WTC11 (cell line): ENCODE measurements at regions not wholly inside any gene's neighbourhood (a gene's known extent, or its start where the extent isn't known, plus 50 kb on each side); places are given as distances from the start of the nearest gene placed in this dataset.

Experiments used
- ATAC-seq: fragments of 200-7000 bp; cut with Tn5 transposase; 2 replicates; pipeline ENCODE4 v1.10.0; 2021; ENCODE audit warnings: mild to moderate bottlenecking, moderate library complexity
- CTCF ChIA-PET: fragments of 300-600 bp; sonication (Branson Sonifier 250); formaldehyde crosslinking; loops from one replicate; lab custom pipeline; 2021; ENCODE audit warnings: antibody characterized with exemption; lab: Charles Lee
- POLR2A ChIA-PET: fragments of 350-600 bp; sonication (Branson Sonifier 250); formaldehyde crosslinking; loops from one replicate; lab custom pipeline; 2021; ENCODE audit warnings: antibody characterized with exemption; lab: Charles Lee
- DNase-seq: peaks from one replicate; pipeline ENCODE4 v3.0.0; 2021; ENCODE audit warnings: low spot score
- H3K27ac Mint-ChIP-seq: 2 replicates; pipeline ENCODE4 v1.8.0; 2021; ENCODE audit warnings: mixed read lengths
- H3K27me3 Mint-ChIP-seq: 2 replicates; pipeline ENCODE4 v1.8.0; 2021; ENCODE audit warnings: low read depth, mild to moderate bottlenecking, moderate library complexity, mixed read lengths
- H3K36me3 Mint-ChIP-seq: 2 replicates; pipeline ENCODE4 v1.8.0; 2021; ENCODE audit warnings: mixed read lengths
- H3K4me1 Mint-ChIP-seq: 2 replicates; pipeline ENCODE4 v1.8.0; 2022; ENCODE audit warnings: mixed read lengths
- H3K4me3 Mint-ChIP-seq: 2 replicates; pipeline ENCODE4 v1.8.0; 2021; ENCODE audit warnings: mild to moderate bottlenecking, moderate library complexity, mixed read lengths
- H3K9me3 Mint-ChIP-seq: 2 replicates; pipeline ENCODE4 v1.8.0; 2021; ENCODE audit warnings: mixed read lengths
- ATF1 ChIP-seq: sonication (generic); formaldehyde crosslinking; IDR thresholded peaks from 2 replicates; pipeline ENCODE4 v1.8.1; 2023; ENCODE audit warnings: mild to moderate bottlenecking, moderate library complexity, missing genetic modification reagents
- E2F1 ChIP-seq: sonication (generic); formaldehyde crosslinking; IDR thresholded peaks from 2 replicates; pipeline ENCODE4 v1.8.0; 2022; ENCODE audit warnings: mild to moderate bottlenecking, missing genetic modification reagents
- EMX1 ChIP-seq: fragments of 250-450 bp; sonication (Bioruptor Pico); IDR thresholded peaks from 2 replicates; pipeline ENCODE4 v1.8.0; 2021; ENCODE audit warnings: mild to moderate bottlenecking
- ESRRA ChIP-seq: sonication (generic); formaldehyde crosslinking; IDR thresholded peaks from 2 replicates; pipeline ENCODE4 v1.8.1; 2022; ENCODE audit warnings: mild to moderate bottlenecking, missing genetic modification reagents, borderline replicate concordance
- ETV6 ChIP-seq: sonication (generic); formaldehyde crosslinking; IDR thresholded peaks from 2 replicates; pipeline ENCODE4 v1.8.1; 2022; ENCODE audit warnings: mild to moderate bottlenecking, missing genetic modification reagents
- GTF2I ChIP-seq: fragments of 250-450 bp; sonication (Bioruptor Pico); conservative IDR thresholded peaks from 2 replicates; pipeline ENCODE4 v1.4.0; 2021; ENCODE audit warnings: mild to moderate bottlenecking
- HMGA2 ChIP-seq: fragments of 250-450 bp; sonication (Bioruptor Pico); IDR thresholded peaks from 2 replicates; pipeline ENCODE4 v1.4.0; 2021; ENCODE audit warnings: mild to moderate bottlenecking, moderate library complexity
- NFATC4 ChIP-seq: fragments of 250-450 bp; sonication (Bioruptor Pico); IDR thresholded peaks from 2 replicates; pipeline ENCODE4 v1.9.0; 2021; ENCODE audit warnings: mild to moderate bottlenecking
- NFE2L1 ChIP-seq: sonication (generic); formaldehyde crosslinking; IDR thresholded peaks from 2 replicates; pipeline ENCODE4 v1.8.1; 2023; ENCODE audit warnings: missing genetic modification reagents
- PREB ChIP-seq: sonication (generic); formaldehyde crosslinking; IDR thresholded peaks from 2 replicates; pipeline ENCODE4 v1.8.1; 2022; ENCODE audit warnings: mild to moderate bottlenecking, missing genetic modification reagents, moderate library complexity, borderline replicate concordance
- SMAD4 ChIP-seq: sonication (generic); formaldehyde crosslinking; IDR thresholded peaks from 2 replicates; pipeline ENCODE4 v1.8.0; 2022; ENCODE audit warnings: mild to moderate bottlenecking, missing genetic modification reagents
- TEAD1 ChIP-seq: sonication (generic); formaldehyde crosslinking; IDR thresholded peaks from 2 replicates; pipeline ENCODE4 v1.8.0; 2022; ENCODE audit warnings: mild to moderate bottlenecking, missing genetic modification reagents
- ZNF219 ChIP-seq: sonication (generic); formaldehyde crosslinking; IDR thresholded peaks from 2 replicates; pipeline ENCODE4 v1.8.0; 2023; ENCODE audit warnings: missing genetic modification reagents, mild to moderate bottlenecking, borderline replicate concordance
- ZNF232 ChIP-seq: sonication (generic); formaldehyde crosslinking; IDR thresholded peaks from 2 replicates; pipeline ENCODE4 v1.8.0; 2022; ENCODE audit warnings: mild to moderate bottlenecking, missing genetic modification reagents
- ZNF423 ChIP-seq: fragments of 250-450 bp; sonication (Bioruptor Pico); IDR thresholded peaks from 2 replicates; pipeline ENCODE4 v2.1.2; 2022; ENCODE audit warnings: mild to moderate bottlenecking, moderate library complexity
- ZNF425 ChIP-seq: fragments of 250-450 bp; sonication (Bioruptor Pico); conservative IDR thresholded peaks from 2 replicates; pipeline ENCODE4 v1.9.0; 2021; ENCODE audit warnings: mild to moderate bottlenecking
- TF ChIP-seq, protein P1 (sequence below): sonication (generic); formaldehyde crosslinking; IDR thresholded peaks from 2 replicates; pipeline ENCODE4 v1.8.1; 2023; ENCODE audit warnings: mild to moderate bottlenecking, moderate library complexity, missing genetic modification reagents
- TF ChIP-seq, protein P2 (sequence below): sonication (generic); formaldehyde crosslinking; IDR thresholded peaks from 2 replicates; pipeline ENCODE4 v1.8.1; 2023; ENCODE audit warnings: mild to moderate bottlenecking, missing genetic modification reagents, borderline replicate concordance
- TF ChIP-seq, protein P3 (sequence below): fragments of 250-450 bp; sonication (Bioruptor Pico); IDR thresholded peaks from 2 replicates; pipeline ENCODE4 v1.9.0; 2021; ENCODE audit warnings: mild to moderate bottlenecking, borderline replicate concordance

DNA sequence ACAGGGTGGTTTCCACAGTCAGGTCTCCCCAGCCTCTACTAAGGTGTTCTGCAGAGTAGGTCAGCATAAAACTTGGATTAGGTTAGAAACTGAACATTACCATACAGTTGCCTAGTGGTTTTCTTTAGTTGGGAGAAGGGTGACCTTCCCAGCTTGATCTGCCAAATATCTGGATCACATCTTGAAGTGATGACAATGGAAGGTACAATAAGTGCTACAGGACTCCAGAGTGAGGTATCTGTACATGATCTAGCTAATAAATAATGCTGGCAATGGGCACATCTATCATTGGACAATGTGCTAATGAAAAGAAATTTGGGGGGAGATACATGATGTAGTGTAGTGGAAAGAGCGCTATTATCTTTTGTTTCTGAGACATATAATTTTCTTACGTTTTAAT is 54.6 kb upstream of the ACVR1 start (continued):
- TF ChIP-seq, protein P1, sequence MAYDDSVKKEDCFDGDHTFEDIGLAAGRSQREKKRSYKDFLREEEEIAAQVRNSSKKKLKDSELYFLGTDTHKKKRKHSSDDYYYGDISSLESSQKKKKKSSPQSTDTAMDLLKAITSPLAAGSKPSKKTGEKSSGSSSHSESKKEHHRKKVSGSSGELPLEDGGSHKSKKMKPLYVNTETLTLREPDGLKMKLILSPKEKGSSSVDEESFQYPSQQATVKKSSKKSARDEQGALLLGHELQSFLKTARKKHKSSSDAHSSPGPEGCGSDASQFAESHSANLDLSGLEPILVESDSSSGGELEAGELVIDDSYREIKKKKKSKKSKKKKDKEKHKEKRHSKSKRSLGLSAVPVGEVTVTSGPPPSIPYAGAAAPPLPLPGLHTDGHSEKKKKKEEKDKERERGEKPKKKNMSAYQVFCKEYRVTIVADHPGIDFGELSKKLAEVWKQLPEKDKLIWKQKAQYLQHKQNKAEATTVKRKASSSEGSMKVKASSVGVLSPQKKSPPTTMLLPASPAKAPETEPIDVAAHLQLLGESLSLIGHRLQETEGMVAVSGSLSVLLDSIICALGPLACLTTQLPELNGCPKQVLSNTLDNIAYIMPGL (CRISPR knock-in tag): no peak
- TF ChIP-seq ETV6 (CRISPR knock-in tag) (no peak), ZNF232 (no peak), ZNF219 (no peak), ESRRA (no peak), E2F1 (no peak), EMX1 (CRISPR knock-in tag) (no peak)
- TF ChIP-seq, protein P2, sequence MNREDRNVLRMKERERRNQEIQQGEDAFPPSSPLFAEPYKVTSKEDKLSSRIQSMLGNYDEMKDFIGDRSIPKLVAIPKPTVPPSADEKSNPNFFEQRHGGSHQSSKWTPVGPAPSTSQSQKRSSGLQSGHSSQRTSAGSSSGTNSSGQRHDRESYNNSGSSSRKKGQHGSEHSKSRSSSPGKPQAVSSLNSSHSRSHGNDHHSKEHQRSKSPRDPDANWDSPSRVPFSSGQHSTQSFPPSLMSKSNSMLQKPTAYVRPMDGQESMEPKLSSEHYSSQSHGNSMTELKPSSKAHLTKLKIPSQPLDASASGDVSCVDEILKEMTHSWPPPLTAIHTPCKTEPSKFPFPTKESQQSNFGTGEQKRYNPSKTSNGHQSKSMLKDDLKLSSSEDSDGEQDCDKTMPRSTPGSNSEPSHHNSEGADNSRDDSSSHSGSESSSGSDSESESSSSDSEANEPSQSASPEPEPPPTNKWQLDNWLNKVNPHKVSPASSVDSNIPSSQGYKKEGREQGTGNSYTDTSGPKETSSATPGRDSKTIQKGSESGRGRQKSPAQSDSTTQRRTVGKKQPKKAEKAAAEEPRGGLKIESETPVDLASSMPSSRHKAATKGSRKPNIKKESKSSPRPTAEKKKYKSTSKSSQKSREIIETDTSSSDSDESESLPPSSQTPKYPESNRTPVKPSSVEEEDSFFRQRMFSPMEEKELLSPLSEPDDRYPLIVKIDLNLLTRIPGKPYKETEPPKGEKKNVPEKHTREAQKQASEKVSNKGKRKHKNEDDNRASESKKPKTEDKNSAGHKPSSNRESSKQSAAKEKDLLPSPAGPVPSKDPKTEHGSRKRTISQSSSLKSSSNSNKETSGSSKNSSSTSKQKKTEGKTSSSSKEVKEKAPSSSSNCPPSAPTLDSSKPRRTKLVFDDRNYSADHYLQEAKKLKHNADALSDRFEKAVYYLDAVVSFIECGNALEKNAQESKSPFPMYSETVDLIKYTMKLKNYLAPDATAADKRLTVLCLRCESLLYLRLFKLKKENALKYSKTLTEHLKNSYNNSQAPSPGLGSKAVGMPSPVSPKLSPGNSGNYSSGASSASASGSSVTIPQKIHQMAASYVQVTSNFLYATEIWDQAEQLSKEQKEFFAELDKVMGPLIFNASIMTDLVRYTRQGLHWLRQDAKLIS (CRISPR knock-in tag): no peak

DNA sequence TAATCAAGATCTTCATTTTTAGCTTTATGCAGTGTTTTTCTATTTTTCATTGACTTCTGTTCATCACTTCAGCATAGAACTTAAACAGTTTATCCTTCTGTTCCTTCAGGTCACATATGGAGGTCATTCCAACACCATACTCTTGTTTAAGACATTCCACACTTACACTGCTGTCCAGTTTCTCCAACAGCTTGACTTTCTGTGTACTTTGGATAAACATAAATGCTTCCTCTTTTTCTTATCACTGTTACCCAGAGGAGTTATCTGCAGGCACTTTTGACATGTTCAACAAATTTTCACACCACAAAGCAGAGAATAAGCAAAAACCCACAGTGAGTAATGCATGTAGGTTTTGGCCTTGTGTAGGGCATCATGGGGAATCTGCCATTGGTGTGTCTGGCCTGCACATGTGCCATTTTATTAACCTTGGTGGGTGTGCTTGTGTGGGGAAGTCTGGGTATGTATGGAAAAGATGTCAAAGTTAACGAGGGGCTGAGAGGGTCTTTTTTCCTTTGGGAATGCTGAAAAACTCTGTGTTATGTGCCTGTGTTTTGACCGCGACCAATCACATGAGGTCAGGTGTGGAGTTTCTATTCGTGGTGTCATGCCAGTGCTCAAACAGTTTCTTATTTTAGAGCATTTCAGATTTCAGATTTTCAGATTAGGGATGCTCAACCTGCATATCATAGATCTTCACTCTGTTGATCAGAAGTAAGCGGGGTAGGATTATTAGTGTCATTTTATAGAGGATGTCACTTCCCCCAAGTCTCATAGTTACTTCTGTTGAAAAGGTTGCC is 53.9 kb upstream of the ACVR1 start:
- DNase-seq (no peak), ATAC-seq (no peak)
- Mint-ChIP-seq H3K36me3 (peaks cover 4% of the 10 kb centered on the region; the same call in 1 of the 2 replicates), H3K4me3 (no peak overlapping the region), H3K27ac (no peak overlapping the region), H3K9me3 (no peaks in the 10 kb centered on the region), H3K27me3 (peaks cover 97% of the 10 kb centered on the region), H3K4me1 (peaks cover 40% of the 10 kb centered on the region)
- ChIA-PET CTCF (no interaction called here), POLR2A (no interaction called here)
- TF ChIP-seq NFE2L1: no peak
- no peak for TF ChIP-seq ZNF219
- no peak for TF ChIP-seq ZNF425 (CRISPR knock-in tag)
- TF ChIP-seq HMGA2 (CRISPR knock-in tag): no peak

DNA sequence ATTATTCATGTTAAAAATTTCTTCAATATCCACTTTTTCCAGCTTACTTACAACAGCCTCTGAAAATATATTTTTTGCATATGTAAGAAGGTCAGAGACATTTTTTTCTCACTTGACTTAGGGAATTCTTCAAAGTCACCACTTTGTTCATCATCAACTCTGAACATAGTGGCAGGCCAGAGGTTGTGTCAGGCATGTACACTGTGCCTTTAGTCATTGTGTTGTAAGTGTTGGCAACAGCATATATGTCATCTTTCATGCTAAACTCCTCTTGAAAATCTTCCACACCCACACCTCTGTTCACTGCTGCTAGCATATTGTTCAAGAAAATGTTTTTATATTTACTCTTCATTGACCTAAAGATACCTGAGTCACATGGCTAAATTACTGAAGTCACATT is 52.2 kb upstream of the ACVR1 start:
- H3K9me3 Mint-ChIP-seq: no peaks in the 10 kb centered on the region
- H3K36me3 Mint-ChIP-seq: peaks cover 4% of the 10 kb centered on the region; the same call in 1 of the 2 replicates
- ChIA-PET CTCF (no interaction called here), POLR2A (no interaction called here)
- no peak overlapping the region for H3K4me3 Mint-ChIP-seq
- DNase-seq (no peak), ATAC-seq (no peak)
- peaks cover 95% of the 10 kb centered on the region for H3K27me3 Mint-ChIP-seq
- H3K27ac Mint-ChIP-seq: no peak overlapping the region
- H3K4me1 Mint-ChIP-seq: peaks cover 42% of the 10 kb centered on the region
- TF ChIP-seq TEAD1 (no peak), ATF1 (CRISPR knock-in tag) (no peak), GTF2I (CRISPR knock-in tag) (no peak), ZNF423 (CRISPR knock-in tag) (no peak), PREB (CRISPR knock-in tag) (no peak), SMAD4 (no peak), NFATC4 (no peak)
- TF ChIP-seq, protein P3, sequence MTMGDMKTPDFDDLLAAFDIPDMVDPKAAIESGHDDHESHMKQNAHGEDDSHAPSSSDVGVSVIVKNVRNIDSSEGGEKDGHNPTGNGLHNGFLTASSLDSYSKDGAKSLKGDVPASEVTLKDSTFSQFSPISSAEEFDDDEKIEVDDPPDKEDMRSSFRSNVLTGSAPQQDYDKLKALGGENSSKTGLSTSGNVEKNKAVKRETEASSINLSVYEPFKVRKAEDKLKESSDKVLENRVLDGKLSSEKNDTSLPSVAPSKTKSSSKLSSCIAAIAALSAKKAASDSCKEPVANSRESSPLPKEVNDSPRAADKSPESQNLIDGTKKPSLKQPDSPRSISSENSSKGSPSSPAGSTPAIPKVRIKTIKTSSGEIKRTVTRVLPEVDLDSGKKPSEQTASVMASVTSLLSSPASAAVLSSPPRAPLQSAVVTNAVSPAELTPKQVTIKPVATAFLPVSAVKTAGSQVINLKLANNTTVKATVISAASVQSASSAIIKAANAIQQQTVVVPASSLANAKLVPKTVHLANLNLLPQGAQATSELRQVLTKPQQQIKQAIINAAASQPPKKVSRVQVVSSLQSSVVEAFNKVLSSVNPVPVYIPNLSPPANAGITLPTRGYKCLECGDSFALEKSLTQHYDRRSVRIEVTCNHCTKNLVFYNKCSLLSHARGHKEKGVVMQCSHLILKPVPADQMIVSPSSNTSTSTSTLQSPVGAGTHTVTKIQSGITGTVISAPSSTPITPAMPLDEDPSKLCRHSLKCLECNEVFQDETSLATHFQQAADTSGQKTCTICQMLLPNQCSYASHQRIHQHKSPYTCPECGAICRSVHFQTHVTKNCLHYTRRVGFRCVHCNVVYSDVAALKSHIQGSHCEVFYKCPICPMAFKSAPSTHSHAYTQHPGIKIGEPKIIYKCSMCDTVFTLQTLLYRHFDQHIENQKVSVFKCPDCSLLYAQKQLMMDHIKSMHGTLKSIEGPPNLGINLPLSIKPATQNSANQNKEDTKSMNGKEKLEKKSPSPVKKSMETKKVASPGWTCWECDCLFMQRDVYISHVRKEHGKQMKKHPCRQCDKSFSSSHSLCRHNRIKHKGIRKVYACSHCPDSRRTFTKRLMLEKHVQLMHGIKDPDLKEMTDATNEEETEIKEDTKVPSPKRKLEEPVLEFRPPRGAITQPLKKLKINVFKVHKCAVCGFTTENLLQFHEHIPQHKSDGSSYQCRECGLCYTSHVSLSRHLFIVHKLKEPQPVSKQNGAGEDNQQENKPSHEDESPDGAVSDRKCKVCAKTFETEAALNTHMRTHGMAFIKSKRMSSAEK: no peak
